Central memory CD8-positive, alpha-beta T cell (primary cell): ENCODE measurements at regions not wholly inside any gene's neighbourhood (a gene's known extent, or its start where the extent isn't known, plus 50 kb on each side); places are given as distances from the start of the nearest gene placed in this dataset.

ENCODE experiments used
- ATAC-seq: fragments of 150-1000 bp; cut with Tn5 transposase; replicated peaks from 2 replicates; pipeline ENCODE4 v1.10.0; 2022; ENCODE audit warnings: mild to moderate bottlenecking, moderate FRiP score, moderate number of reproducible peaks; ENCODE audit not compliant: poor library complexity, severe bottlenecking; ENCODE audit errors: extremely low read depth
- DNase-seq, 2 donors: peaks; one replicate each; pipeline ENCODE4 v3.0.0; 2021; ENCODE audit warnings: low spot score in 2 of 2
- H3K27ac Mint-ChIP-seq: one replicate; pipeline ENCODE4 v1.8.0; 2022; ENCODE audit warnings: low read depth, mild to moderate bottlenecking, moderate library complexity, mixed read lengths
- H3K27me3 Mint-ChIP-seq: one replicate; pipeline ENCODE4 v1.8.0; 2022; ENCODE audit warnings: mixed read lengths
- H3K36me3 Mint-ChIP-seq: one replicate; pipeline ENCODE4 v1.8.0; 2022; ENCODE audit warnings: mild to moderate bottlenecking, moderate library complexity, mixed read lengths; ENCODE audit not compliant: insufficient read depth
- H3K4me1 Mint-ChIP-seq: one replicate; pipeline ENCODE4 v1.8.0; 2022; ENCODE audit warnings: mixed read lengths
- H3K4me3 Mint-ChIP-seq: one replicate; pipeline ENCODE4 v1.8.0; 2022; ENCODE audit warnings: mild to moderate bottlenecking, moderate library complexity, mixed read lengths
- H3K9me3 Mint-ChIP-seq: one replicate; pipeline ENCODE4 v1.8.0; 2022; ENCODE audit warnings: mixed read lengths

GRCh38 chr14:101114726-101115515 is 211.4 kb upstream of the RTL1 start:
- Mint-ChIP-seq H3K9me3 (no peaks in the 10 kb centered on the region), H3K4me3 (no peak overlapping the region), H3K36me3 (no peaks in the 10 kb centered on the region), H3K4me1 (no peaks in the 10 kb centered on the region), H3K27ac (no peak overlapping the region), H3K27me3 (peaks cover 39% of the 10 kb centered on the region)
- ATAC-seq (no peak), DNase-seq (no peak)

GRCh38 chr14:101115652-101116051 is 212.1 kb upstream of the RTL1 start:
- H3K9me3 Mint-ChIP-seq = no peaks in the 10 kb centered on the region
- no peaks in the 10 kb centered on the region for H3K4me1 Mint-ChIP-seq
- H3K4me3 Mint-ChIP-seq = no peak overlapping the region
- no peak overlapping the region for H3K27ac Mint-ChIP-seq
- ATAC-seq = no peak
- H3K36me3 Mint-ChIP-seq = no peaks in the 10 kb centered on the region
- DNase-seq = no peak
- H3K27me3 Mint-ChIP-seq = peaks cover 36% of the 10 kb centered on the region

GRCh38 chr14:101116065-101116464 is 212.5 kb upstream of the RTL1 start:
- H3K4me1 Mint-ChIP-seq = no peaks in the 10 kb centered on the region
- DNase-seq (no peak), ATAC-seq (no peak)
- no peaks in the 10 kb centered on the region for H3K36me3 Mint-ChIP-seq
- no peak overlapping the region for H3K4me3 Mint-ChIP-seq
- peaks cover 36% of the 10 kb centered on the region for H3K27me3 Mint-ChIP-seq
- no peak overlapping the region for H3K27ac Mint-ChIP-seq
- H3K9me3 Mint-ChIP-seq = no peaks in the 10 kb centered on the region

- Mint-ChIP-seq H3K27me3 (peaks cover 36% of the 10 kb centered on the region), H3K27ac (no peak overlapping the region), H3K9me3 (no peaks in the 10 kb centered on the region), H3K4me3 (no peak overlapping the region), H3K36me3 (no peaks in the 10 kb centered on the region), H3K4me1 (no peaks in the 10 kb centered on the region)
- DNase-seq (no peak), ATAC-seq (no peak)
Measured at GRCh38 chr14:101116486-101117130, 213.1 kb upstream of the RTL1 start.

GRCh38 chr14:101117543-101117942 is 214.0 kb upstream of the RTL1 start:
- no peaks in the 10 kb centered on the region for H3K36me3 Mint-ChIP-seq
- ATAC-seq = no peak
- no peaks in the 10 kb centered on the region for H3K4me1 Mint-ChIP-seq
- no peak for DNase-seq
- H3K27me3 Mint-ChIP-seq = peaks cover 36% of the 10 kb centered on the region
- no peak overlapping the region for H3K4me3 Mint-ChIP-seq
- H3K27ac Mint-ChIP-seq = no peak overlapping the region
- no peaks in the 10 kb centered on the region for H3K9me3 Mint-ChIP-seq

GRCh38 chr14:101118233-101118632 is 214.7 kb upstream of the RTL1 start:
- DNase-seq = no peak
- H3K4me3 Mint-ChIP-seq = no peak overlapping the region
- no peaks in the 10 kb centered on the region for H3K9me3 Mint-ChIP-seq
- no peak overlapping the region for H3K27ac Mint-ChIP-seq
- H3K36me3 Mint-ChIP-seq = no peaks in the 10 kb centered on the region
- H3K4me1 Mint-ChIP-seq = no peaks in the 10 kb centered on the region
- ATAC-seq = no peak
- peaks cover 36% of the 10 kb centered on the region for H3K27me3 Mint-ChIP-seq

- no peaks in the 10 kb centered on the region for H3K36me3 Mint-ChIP-seq
- H3K4me3 Mint-ChIP-seq = no peak overlapping the region
- no peak for DNase-seq
- ATAC-seq = no peak
- H3K27me3 Mint-ChIP-seq = peaks cover 40% of the 10 kb centered on the region
- no peaks in the 10 kb centered on the region for H3K9me3 Mint-ChIP-seq
- no peaks in the 10 kb centered on the region for H3K4me1 Mint-ChIP-seq
- no peak overlapping the region for H3K27ac Mint-ChIP-seq
Measured at GRCh38 chr14:101118746-101119591, 215.4 kb upstream of the RTL1 start.

GRCh38 chr14:101119830-101120571 is 216.5 kb upstream of the RTL1 start:
- no peaks in the 10 kb centered on the region for H3K4me1 Mint-ChIP-seq
- ATAC-seq (no peak), DNase-seq (no peak)
- H3K9me3 Mint-ChIP-seq = no peaks in the 10 kb centered on the region
- no peaks in the 10 kb centered on the region for H3K36me3 Mint-ChIP-seq
- H3K27ac Mint-ChIP-seq = no peak overlapping the region
- no peak overlapping the region for H3K4me3 Mint-ChIP-seq
- peaks cover 42% of the 10 kb centered on the region for H3K27me3 Mint-ChIP-seq

- peak overlapping the region; percentile 42 for H3K4me3 Mint-ChIP-seq
- H3K27me3 Mint-ChIP-seq = peaks cover 33% of the 10 kb centered on the region
Measured at GRCh38 chr14:101120641-101121507, 217.4 kb upstream of the RTL1 start.

GRCh38 chr14:101121508-101122139 is 218.1 kb upstream of the RTL1 start:
- Mint-ChIP-seq H3K36me3 (no peaks in the 10 kb centered on the region), H3K9me3 (no peaks in the 10 kb centered on the region), H3K27ac (no peak overlapping the region), H3K4me3 (no peak overlapping the region), H3K4me1 (no peaks in the 10 kb centered on the region), H3K27me3 (peaks cover 31% of the 10 kb centered on the region)
- ATAC-seq (no peak), DNase-seq (no peak)

More at GRCh38 chr14:101120641-101121507, 217.4 kb upstream of the RTL1 start:
- ATAC-seq = no peak
- no peak for DNase-seq
- Mint-ChIP-seq H3K9me3 (no peaks in the 10 kb centered on the region), H3K36me3 (no peaks in the 10 kb centered on the region), H3K4me1 (no peaks in the 10 kb centered on the region), H3K27ac (no peak overlapping the region)
